ENCODE measurements at regions not wholly inside any gene's neighbourhood (a gene's known extent, or its start where the extent isn't known, plus 50 kb on each side); places are given as distances from the start of the nearest gene placed in this dataset.
"Not testable (repeated sequence)": the region's sequence is repeated elsewhere in the genome, so short reads cannot be mapped to it uniquely, and the experiment has no call there.

DNA sequence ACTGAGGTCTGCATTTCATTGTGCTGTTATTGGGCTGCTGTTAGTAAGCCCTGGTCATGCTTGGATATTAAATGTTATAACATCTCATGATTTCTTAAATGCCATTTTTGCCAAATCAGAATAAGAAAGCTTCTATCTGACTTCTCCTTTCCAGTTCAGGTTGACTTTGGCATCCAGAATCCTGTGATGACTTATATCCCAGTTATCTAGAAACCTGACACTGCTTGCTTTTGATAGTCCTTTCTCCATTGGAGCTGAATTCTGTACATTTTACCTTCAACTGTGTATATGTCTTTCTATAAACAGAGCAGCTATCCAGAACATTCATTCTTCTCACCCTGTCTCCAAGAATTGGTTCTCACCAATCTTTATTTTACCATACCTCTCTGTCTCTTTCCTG lies 257.7 kb upstream of the GNPDA2 start:
- no peak overlapping the region for H3K9ac ChIP-seq (ENCODE audit: low read depth, low read length)
- no peaks in the 10 kb centered on the region for H3K27me3 ChIP-seq (ENCODE audit: insufficient read depth, low read length)
- H3K4me3 ChIP-seq (ENCODE audit: low read length) = no peak overlapping the region
- no peaks in the 10 kb centered on the region for H3K36me3 ChIP-seq (ENCODE audit: insufficient read depth, low read depth, low read length)
- no peak overlapping the region for H3K27ac ChIP-seq (ENCODE audit: low read length)
- H3K4me1 ChIP-seq (ENCODE audit: insufficient read depth, low read length) = no peaks in the 10 kb centered on the region
- H3K9me3 ChIP-seq (ENCODE audit: insufficient read depth, low read depth, low read length) = no peaks in the 10 kb centered on the region

DNA sequence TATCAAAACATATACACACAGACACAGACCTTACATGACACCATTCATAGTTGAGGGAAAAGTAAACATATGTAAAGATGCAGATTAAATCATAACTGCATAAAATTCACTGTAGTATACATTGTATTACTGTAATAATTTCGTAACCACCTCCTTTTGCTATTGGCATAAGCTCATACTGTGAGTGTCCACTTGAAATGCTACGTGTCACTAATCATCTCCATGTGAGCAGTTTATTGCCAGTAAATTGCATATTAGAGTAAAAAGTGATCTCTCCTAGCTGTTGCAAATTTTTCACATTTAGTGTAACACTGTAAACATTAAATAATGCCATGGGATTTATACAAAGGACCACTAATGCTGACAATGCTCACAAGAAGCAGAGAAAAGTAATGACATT lies 256.7 kb upstream of the GNPDA2 start:
- no peak overlapping the region for H3K27ac ChIP-seq (ENCODE audit: low read length)
- no peak overlapping the region for H3K4me3 ChIP-seq (ENCODE audit: low read length)
- H3K4me1 ChIP-seq (ENCODE audit: insufficient read depth, low read length) = no peaks in the 10 kb centered on the region
- H3K36me3 ChIP-seq (ENCODE audit: insufficient read depth, low read depth, low read length) = no peaks in the 10 kb centered on the region
- no peaks in the 10 kb centered on the region for H3K27me3 ChIP-seq (ENCODE audit: insufficient read depth, low read length)
- H3K9ac ChIP-seq (ENCODE audit: low read depth, low read length) = no peak overlapping the region
- H3K9me3 ChIP-seq (ENCODE audit: insufficient read depth, low read depth, low read length) = no peaks in the 10 kb centered on the region

DNA sequence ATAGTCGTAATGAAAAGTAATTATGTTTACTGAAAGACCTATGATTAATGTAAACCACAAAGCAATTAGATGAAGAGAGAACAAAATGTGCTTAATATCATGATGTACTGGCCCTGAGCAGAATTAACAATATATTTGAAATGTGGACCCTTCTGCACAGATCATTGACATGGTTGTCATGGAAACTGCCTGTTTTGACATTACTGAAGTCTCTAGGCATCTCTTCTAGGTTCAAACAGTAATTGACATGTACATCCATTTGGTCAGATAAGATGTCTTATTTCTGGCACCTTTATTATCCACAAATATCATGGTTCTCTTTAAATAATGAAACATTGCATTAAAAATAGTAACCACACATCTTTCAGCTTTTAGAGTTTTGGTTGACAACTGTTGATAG lies 251.7 kb upstream of the GNPDA2 start:
- Histone ChIP-seq H3K4me3 (ENCODE audit: low read length) (no peak overlapping the region), H3K9ac (ENCODE audit: low read depth, low read length) (no peak overlapping the region), H3K27me3 (ENCODE audit: insufficient read depth, low read length) (no peaks in the 10 kb centered on the region), H3K4me1 (ENCODE audit: insufficient read depth, low read length) (no peaks in the 10 kb centered on the region), H3K27ac (ENCODE audit: low read length) (no peak overlapping the region), H3K9me3 (ENCODE audit: insufficient read depth, low read depth, low read length) (no peaks in the 10 kb centered on the region), H3K36me3 (ENCODE audit: insufficient read depth, low read depth, low read length) (no peaks in the 10 kb centered on the region)

DNA sequence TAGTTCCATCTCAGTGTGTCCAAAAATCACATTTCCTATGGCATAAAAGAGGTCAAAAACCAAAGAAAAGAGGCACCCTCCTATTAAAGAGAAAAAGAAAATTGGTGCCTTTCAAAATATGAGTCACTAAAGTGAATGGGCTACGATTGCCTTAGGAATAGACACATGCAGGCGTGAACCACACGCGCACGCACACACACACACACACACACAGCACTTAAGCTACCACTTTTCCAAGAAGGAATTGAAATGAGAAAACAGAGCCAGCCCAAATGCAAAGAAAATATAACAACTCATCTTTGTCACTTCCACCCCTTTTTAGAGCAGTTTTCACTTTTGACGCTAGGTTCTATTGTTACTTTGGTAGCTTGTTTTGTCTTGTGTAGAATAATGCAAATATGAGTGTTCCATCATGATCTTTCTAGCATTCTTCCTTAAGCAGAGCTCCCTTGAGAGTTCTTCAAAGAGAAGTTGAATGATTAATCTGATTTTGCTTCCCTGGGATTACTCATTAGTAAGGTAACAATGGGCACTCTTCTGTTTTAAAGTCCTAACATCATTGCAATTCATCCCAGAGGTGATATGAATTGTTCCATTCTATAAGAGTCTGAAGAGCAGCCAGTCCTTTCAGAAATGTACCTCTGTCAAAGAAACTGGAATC lies 239.2 kb upstream of the GNPDA2 start:
- peaks cover 27% of the 10 kb centered on the region; the same call in 1 of the 2 replicates for H3K9me3 ChIP-seq (ENCODE audit: insufficient read depth, low read depth, low read length)
- H3K36me3 ChIP-seq (ENCODE audit: insufficient read depth, low read depth, low read length) = no peaks in the 10 kb centered on the region
- no peaks in the 10 kb centered on the region for H3K4me1 ChIP-seq (ENCODE audit: insufficient read depth, low read length)
- H3K27ac ChIP-seq (ENCODE audit: low read length) = no peak overlapping the region
- no peak overlapping the region for H3K9ac ChIP-seq (ENCODE audit: low read depth, low read length)
- no peak overlapping the region for H3K4me3 ChIP-seq (ENCODE audit: low read length)
- H3K27me3 ChIP-seq (ENCODE audit: insufficient read depth, low read length) = no peaks in the 10 kb centered on the region

DNA sequence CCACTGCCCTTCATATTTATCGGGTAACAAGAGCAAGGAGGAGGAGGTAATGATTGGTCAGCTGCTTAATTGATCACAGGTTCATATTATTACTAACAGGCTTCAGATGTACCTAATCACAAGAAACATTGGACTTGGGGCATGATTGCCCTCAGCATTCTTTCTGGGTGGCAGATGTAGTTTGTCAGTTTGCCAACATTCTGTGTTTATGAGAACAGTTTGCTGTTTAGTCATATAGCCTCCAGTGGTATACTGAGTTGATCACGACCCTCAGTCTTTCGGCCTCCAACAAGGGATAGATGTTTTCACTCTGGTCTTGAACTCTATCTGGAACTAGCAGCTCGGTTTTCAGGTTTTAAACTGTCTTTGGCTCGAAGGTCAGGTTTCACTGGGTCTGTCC lies 237.7 kb upstream of the GNPDA2 start:
- H3K9ac ChIP-seq (ENCODE audit: low read depth, low read length); H3K36me3 ChIP-seq (ENCODE audit: insufficient read depth, low read depth, low read length); H3K27ac ChIP-seq (ENCODE audit: low read length); H3K27me3 ChIP-seq (ENCODE audit: insufficient read depth, low read length); H3K4me1 ChIP-seq (ENCODE audit: insufficient read depth, low read length); H3K4me3 ChIP-seq (ENCODE audit: low read length): not testable (repeated sequence)
- peaks cover 27% of the 10 kb centered on the region; the same call in 1 of the 2 replicates for H3K9me3 ChIP-seq (ENCODE audit: insufficient read depth, low read depth, low read length)

DNA sequence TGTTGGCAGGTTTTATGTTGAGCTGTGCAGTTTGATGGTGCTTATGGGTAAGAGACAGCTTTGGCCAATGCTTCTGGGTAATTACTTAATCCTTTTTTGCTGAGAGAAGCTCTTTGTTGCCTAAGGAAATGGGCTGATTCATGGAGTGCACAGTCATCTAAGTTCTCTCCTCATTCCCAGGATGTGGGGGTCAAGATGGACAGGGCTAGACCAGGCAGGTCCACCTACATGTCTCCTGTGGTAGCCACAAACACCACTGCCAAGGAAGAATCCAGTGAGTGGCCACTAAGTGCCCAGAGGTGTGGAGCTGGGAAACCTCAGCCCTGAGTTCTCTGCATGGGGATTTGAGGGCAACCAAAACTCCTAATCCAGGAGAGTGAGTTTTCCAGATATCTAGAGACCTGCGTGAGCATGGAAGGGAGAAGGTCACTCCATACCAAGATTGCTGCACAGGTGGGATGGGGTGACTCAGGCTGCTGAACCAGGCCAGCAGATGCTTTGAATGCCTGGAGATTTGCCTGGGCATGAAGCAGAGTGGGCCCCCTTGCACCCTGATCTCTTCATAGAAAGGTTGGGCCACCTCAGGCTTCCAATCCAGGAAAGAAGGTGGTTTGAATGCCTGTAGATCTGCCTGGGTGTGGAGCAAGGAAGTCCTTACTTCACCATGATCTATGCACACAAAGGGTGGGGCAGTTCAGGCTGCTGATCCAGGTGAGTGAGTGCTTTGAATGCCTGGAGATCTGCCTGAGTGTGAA lies 234.8 kb upstream of the GNPDA2 start:
- Histone ChIP-seq H3K27ac (ENCODE audit: low read length) (no peak overlapping the region), H3K9me3 (ENCODE audit: insufficient read depth, low read depth, low read length) (peaks cover 27% of the 10 kb centered on the region; the same call in 1 of the 2 replicates), H3K4me1 (ENCODE audit: insufficient read depth, low read length) (no peaks in the 10 kb centered on the region), H3K27me3 (ENCODE audit: insufficient read depth, low read length) (no peaks in the 10 kb centered on the region), H3K4me3 (ENCODE audit: low read length) (no peak overlapping the region), H3K9ac (ENCODE audit: low read depth, low read length) (no peak overlapping the region), H3K36me3 (ENCODE audit: insufficient read depth, low read depth, low read length) (no peaks in the 10 kb centered on the region)

DNA sequence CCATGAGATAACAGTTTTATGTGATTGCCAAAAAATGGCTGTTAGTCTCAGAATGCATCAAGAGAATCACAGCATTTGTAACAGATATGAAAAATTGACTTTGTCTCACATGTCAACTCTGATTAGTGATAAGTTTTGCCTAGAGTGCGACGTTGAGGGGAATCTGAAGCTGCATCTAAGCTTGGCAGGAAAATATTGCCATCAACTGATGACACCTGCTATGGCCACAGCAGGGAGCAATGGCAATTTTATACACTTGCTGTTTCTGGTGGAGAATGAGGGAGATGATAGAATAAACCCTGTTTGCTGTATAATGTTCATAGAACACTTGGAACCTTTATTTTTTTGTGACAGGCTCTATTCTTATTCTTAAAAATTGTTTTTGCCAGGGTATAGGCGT lies 205.4 kb upstream of the GNPDA2 start:
- no peak overlapping the region for H3K9ac ChIP-seq (ENCODE audit: low read depth, low read length)

DNA sequence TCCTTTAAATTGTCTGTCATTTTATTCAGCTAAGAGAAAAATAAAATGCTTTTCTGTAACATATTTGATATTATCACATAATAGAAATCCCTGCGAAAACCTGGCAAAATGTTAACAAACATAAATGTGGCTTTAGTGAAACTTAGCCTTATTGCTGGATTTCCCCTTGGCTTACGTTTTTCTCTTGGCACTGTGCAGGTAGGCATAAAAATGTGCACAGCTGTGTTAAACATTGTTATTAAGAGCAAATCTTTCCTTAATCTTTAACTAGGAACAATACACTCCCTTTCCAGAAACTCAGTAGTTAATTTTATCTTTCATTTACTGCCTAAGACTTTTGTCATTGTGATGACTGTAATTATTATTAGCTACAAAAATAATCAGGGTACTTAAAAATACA lies 202.4 kb upstream of the GNPDA2 start:
- Histone ChIP-seq H3K27me3 (ENCODE audit: insufficient read depth, low read length) (no peaks in the 10 kb centered on the region), H3K9ac (ENCODE audit: low read depth, low read length) (no peak overlapping the region), H3K36me3 (ENCODE audit: insufficient read depth, low read depth, low read length) (no peaks in the 10 kb centered on the region), H3K4me3 (ENCODE audit: low read length) (no peak overlapping the region), H3K27ac (ENCODE audit: low read length) (no peak overlapping the region), H3K4me1 (ENCODE audit: insufficient read depth, low read length) (no peaks in the 10 kb centered on the region), H3K9me3 (ENCODE audit: insufficient read depth, low read depth, low read length) (no peaks in the 10 kb centered on the region)

More for the DNA sequence above, 205.4 kb upstream of the GNPDA2 start:
- Histone ChIP-seq H3K36me3 (ENCODE audit: insufficient read depth, low read depth, low read length) (no peaks in the 10 kb centered on the region), H3K4me1 (ENCODE audit: insufficient read depth, low read length) (no peaks in the 10 kb centered on the region), H3K27me3 (ENCODE audit: insufficient read depth, low read length) (no peaks in the 10 kb centered on the region), H3K4me3 (ENCODE audit: low read length) (no peak overlapping the region), H3K27ac (ENCODE audit: low read length) (no peak overlapping the region), H3K9me3 (ENCODE audit: insufficient read depth, low read depth, low read length) (no peaks in the 10 kb centered on the region)

DNA sequence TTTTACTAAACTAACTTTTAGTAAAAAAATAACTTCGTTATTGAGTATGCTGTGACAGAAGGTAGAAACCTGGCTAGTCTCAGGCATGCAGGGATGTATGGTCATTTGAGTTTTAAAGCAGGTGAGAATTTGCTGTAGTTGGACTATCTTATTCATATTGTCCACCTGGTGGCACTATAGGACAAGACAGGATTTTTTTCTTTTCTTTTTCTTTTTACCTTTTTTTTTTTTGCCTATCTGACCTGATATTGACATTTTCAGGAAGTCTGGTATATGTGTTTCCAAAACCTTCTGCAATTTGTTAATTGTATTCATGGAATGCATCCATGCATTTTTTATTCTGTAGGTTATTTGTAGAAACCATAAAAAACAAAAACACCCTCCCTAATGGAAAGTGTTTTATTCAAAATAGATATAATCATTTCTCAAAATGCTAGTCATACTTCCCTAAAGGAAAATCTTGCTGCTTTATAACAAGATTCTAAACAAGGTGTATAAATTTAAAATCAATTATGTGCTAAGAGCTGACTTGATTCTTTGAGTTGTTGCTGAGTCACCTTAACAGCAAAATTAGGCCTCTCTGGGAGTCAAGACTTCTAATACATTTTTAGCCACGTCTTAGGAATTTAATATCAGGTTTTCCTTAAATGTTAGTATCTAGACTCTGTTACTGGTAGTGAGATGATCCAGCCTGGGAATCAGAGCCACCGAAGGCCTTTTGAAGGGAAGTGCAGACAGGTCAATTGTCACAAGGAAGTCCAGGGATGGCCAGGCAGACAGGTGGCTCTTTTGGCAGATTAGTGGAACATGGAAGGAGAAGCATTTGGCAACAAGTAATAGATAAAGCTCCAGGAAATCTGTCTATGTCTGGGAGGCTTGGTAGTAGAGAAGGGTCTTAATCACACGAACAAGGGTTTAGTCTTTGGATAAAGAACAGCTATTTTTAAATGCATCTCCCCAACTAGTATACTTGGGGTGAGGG lies 201.3 kb upstream of the GNPDA2 start:
- no peak overlapping the region for H3K9ac ChIP-seq (ENCODE audit: low read depth, low read length)
- H3K4me3 ChIP-seq (ENCODE audit: low read length) = no peak overlapping the region
- no peak overlapping the region for H3K27ac ChIP-seq (ENCODE audit: low read length)
- H3K4me1 ChIP-seq (ENCODE audit: insufficient read depth, low read length) = no peaks in the 10 kb centered on the region
- H3K27me3 ChIP-seq (ENCODE audit: insufficient read depth, low read length) = no peaks in the 10 kb centered on the region
- no peaks in the 10 kb centered on the region for H3K36me3 ChIP-seq (ENCODE audit: insufficient read depth, low read depth, low read length)
- H3K9me3 ChIP-seq (ENCODE audit: insufficient read depth, low read depth, low read length) = no peaks in the 10 kb centered on the region

DNA sequence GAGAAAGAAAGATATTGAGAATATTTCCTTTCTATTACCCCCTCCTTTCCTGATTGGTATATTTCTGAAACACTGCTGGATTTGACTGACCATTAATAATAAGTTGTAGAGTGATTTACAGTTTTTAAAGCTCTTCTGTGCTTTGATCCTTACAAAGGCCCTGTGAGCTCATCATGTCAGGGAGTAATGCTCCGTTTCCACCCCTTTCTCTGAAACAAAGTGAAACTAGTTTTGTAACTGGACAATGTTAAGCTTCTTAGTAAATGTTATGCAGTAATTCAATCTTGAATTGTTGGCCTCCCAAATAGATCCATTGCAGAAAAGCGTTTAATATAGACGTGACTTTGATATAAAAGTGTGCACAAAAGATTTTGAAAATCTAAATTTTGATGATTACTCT lies 190.1 kb upstream of the GNPDA2 start:
- no peak overlapping the region for H3K27ac ChIP-seq (ENCODE audit: low read length)
- H3K4me3 ChIP-seq (ENCODE audit: low read length) = no peak overlapping the region
- H3K36me3 ChIP-seq (ENCODE audit: insufficient read depth, low read depth, low read length) = no peaks in the 10 kb centered on the region
- H3K9me3 ChIP-seq (ENCODE audit: insufficient read depth, low read depth, low read length) = no peaks in the 10 kb centered on the region
- H3K9ac ChIP-seq (ENCODE audit: low read depth, low read length) = no peak overlapping the region
- H3K27me3 ChIP-seq (ENCODE audit: insufficient read depth, low read length) = no peaks in the 10 kb centered on the region
- no peaks in the 10 kb centered on the region for H3K4me1 ChIP-seq (ENCODE audit: insufficient read depth, low read length)

DNA sequence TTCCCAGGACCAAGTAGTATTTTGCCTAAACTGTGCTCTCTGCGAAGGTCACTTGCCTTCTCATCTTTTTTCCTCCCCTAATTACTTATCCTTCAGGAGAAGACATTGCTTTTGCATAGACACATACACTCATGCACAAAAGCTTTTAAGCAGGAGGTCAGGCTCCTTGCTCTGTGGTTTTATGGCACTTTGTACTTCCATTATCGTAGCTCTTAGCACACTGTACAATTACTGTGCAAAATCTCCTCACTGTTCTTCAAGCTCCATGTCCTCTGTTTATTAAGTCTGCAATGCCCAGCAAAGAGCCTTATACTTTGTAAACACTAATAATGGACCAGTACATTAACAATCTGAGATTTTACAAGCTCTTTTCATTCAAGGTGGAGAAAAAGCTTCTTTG lies 188.4 kb upstream of the GNPDA2 start:
- Histone ChIP-seq H3K9ac (ENCODE audit: low read depth, low read length) (no peak overlapping the region), H3K4me3 (ENCODE audit: low read length) (no peak overlapping the region), H3K4me1 (ENCODE audit: insufficient read depth, low read length) (no peaks in the 10 kb centered on the region), H3K27me3 (ENCODE audit: insufficient read depth, low read length) (no peaks in the 10 kb centered on the region), H3K27ac (ENCODE audit: low read length) (no peak overlapping the region), H3K36me3 (ENCODE audit: insufficient read depth, low read depth, low read length) (no peaks in the 10 kb centered on the region), H3K9me3 (ENCODE audit: insufficient read depth, low read depth, low read length) (no peaks in the 10 kb centered on the region)

Measured in iPS-20b (cell line).